NCI-H1105 (cell line): ENCODE measurements at regions not wholly inside any gene's neighbourhood (a gene's known extent, or its start where the extent isn't known, plus 50 kb on each side); places are given as distances from the start of the nearest gene placed in this dataset.
A peak's percentile ranks its signal among the peaks of the same experiment; 100 is the strongest.
"Not testable (repeated sequence)": the region's sequence is repeated elsewhere in the genome, so short reads cannot be mapped to it uniquely, and the experiment has no call there.

Experiments
- DNase-seq: peaks from one replicate; lab custom pipeline; 2025; lab: John Stamatoyannopoulos, UW

- DNase-seq: not testable (repeated sequence)
These were observed 100.5 kb upstream of the PZP start for GRCh38 chr12:9308745-9309144.

GRCh38 chr12:9308163-9308562, 100.0 kb upstream of the PZP start:
- DNase-seq: not testable (repeated sequence)

GRCh38 chr12:9307255-9307654, 99.1 kb upstream of the PZP start:
- not testable (repeated sequence) for DNase-seq

GRCh38 chr12:9306004-9306403, 97.8 kb upstream of the PZP start:
- DNase-seq: not testable (repeated sequence)

GRCh38 chr12:9304540-9304939, 96.3 kb upstream of the PZP start:
- not testable (repeated sequence) for DNase-seq

GRCh38 chr12:9295872-9296271, 87.7 kb upstream of the PZP start:
- DNase-seq: not testable (repeated sequence)

- DNase-seq: not testable (repeated sequence)
These were observed 86.0 kb upstream of the PZP start for GRCh38 chr12:9294072-9294620.

- DNase-seq: not testable (repeated sequence)
These were observed 85.2 kb upstream of the PZP start for GRCh38 chr12:9293391-9293790.

- not testable (repeated sequence) for DNase-seq
These were observed 81.8 kb upstream of the PZP start for GRCh38 chr12:9289984-9290383.

GRCh38 chr12:9284724-9285123, 76.5 kb upstream of the PZP start:
- not testable (repeated sequence) for DNase-seq

- not testable (repeated sequence) for DNase-seq
These were observed 76.0 kb upstream of the PZP start for GRCh38 chr12:9284197-9284596.

GRCh38 chr12:9283346-9284095, 75.3 kb upstream of the PZP start:
- peak; percentile 44 for DNase-seq

GRCh38 chr12:9276990-9277389, 68.8 kb upstream of the PZP start:
- DNase-seq: no peak

GRCh38 chr12:9273276-9273675, 65.1 kb upstream of the PZP start:
- no peak for DNase-seq

- DNase-seq: no peak
These were observed 63.7 kb upstream of the PZP start for GRCh38 chr12:9271875-9272274.

- DNase-seq: no peak
These were observed 56.4 kb upstream of the PZP start for GRCh38 chr12:9264546-9264945.

GRCh38 chr12:9260931-9261330, 52.7 kb upstream of the PZP start:
- no peak for DNase-seq

GRCh38 chr12:9258676-9259075, 50.5 kb upstream of the PZP start:
- no peak for DNase-seq
